HG02973 (cell line): ENCODE measurements at regions not wholly inside any gene's neighbourhood (a gene's known extent, or its start where the extent isn't known, plus 50 kb on each side); places are given as distances from the start of the nearest gene placed in this dataset.
"Not testable (repeated sequence)": the region's sequence is repeated elsewhere in the genome, so short reads cannot be mapped to it uniquely, and the experiment has no call there.

Experiments used
- ATAC-seq: cut with Tn5 transposase; IDR thresholded peaks from one replicate; pipeline ENCODE4 v1.9.1; 2021; ENCODE audit warnings: moderate library complexity; ENCODE audit not compliant: unreplicated experiment

- ATAC-seq: no peak
These were observed 273.7 kb downstream of the HNRNPD start for GRCh38 chr4:82099928-82100579.

GRCh38 chr4:82097504-82097903, 276.3 kb downstream of the HNRNPD start:
- no peak for ATAC-seq

- no peak for ATAC-seq
These were observed 283.1 kb downstream of the HNRNPD start for GRCh38 chr4:82090717-82091116.

- ATAC-seq: no peak
These were observed 289.0 kb downstream of the HNRNPD start for GRCh38 chr4:82084747-82085146.

GRCh38 chr4:82077471-82077995, 296.3 kb downstream of the HNRNPD start:
- not testable (repeated sequence) for ATAC-seq

GRCh38 chr4:82076809-82077208, 297.0 kb downstream of the HNRNPD start:
- no peak for ATAC-seq

- ATAC-seq: no peak
These were observed 297.4 kb downstream of the HNRNPD start for GRCh38 chr4:82076359-82076758.

- ATAC-seq: no peak
These were observed 301.8 kb downstream of the HNRNPD start for GRCh38 chr4:82071951-82072350.

GRCh38 chr4:82069883-82070638, 303.7 kb downstream of the HNRNPD start:
- no peak for ATAC-seq

- ATAC-seq: no peak
These were observed 310.8 kb downstream of the HNRNPD start for GRCh38 chr4:82063017-82063416.

- ATAC-seq: no peak
These were observed 315.7 kb downstream of the HNRNPD start for GRCh38 chr4:82057990-82058544.

GRCh38 chr4:82055156-82055555, 318.6 kb downstream of the HNRNPD start:
- no peak for ATAC-seq

GRCh38 chr4:82053396-82053795, 320.4 kb downstream of the HNRNPD start:
- ATAC-seq: no peak

- no peak for ATAC-seq
These were observed 323.0 kb downstream of the HNRNPD start for GRCh38 chr4:82050796-82051195.

GRCh38 chr4:82049294-82049693, 324.5 kb downstream of the HNRNPD start:
- ATAC-seq: no peak

GRCh38 chr4:82047731-82048130, 326.1 kb downstream of the HNRNPD start:
- ATAC-seq: no peak

- no peak for ATAC-seq
These were observed 327.0 kb downstream of the HNRNPD start for GRCh38 chr4:82046796-82047195.

GRCh38 chr4:82045267-82045666, 328.5 kb downstream of the HNRNPD start:
- ATAC-seq: no peak

GRCh38 chr4:82044141-82044993, 329.4 kb downstream of the HNRNPD start:
- no peak for ATAC-seq

- no peak for ATAC-seq
These were observed 330.0 kb downstream of the HNRNPD start for GRCh38 chr4:82043809-82044137.
